ENCODE measurements at regions not wholly inside any gene's neighbourhood (a gene's known extent, or its start where the extent isn't known, plus 50 kb on each side); places are given as distances from the start of the nearest gene placed in this dataset.

GRCh38 chr12:128121424-128121823, 145.5 kb upstream of the TMEM132C start:
- DNase-seq (ENCODE audit: low read depth in 4 of 4, low spot score in 2 of 4): no peak

GRCh38 chr12:128123096-128123495, 143.9 kb upstream of the TMEM132C start:
- no peak for DNase-seq (ENCODE audit: low read depth in 4 of 4, low spot score in 2 of 4)

GRCh38 chr12:128131955-128132354, 135.0 kb upstream of the TMEM132C start:
- DNase-seq (ENCODE audit: low read depth in 4 of 4, low spot score in 2 of 4): no peak

GRCh38 chr12:128133321-128134073, 133.5 kb upstream of the TMEM132C start:
- DNase-seq (ENCODE audit: low read depth in 4 of 4, low spot score in 2 of 4): no peak

- DNase-seq (ENCODE audit: low read depth in 4 of 4, low spot score in 2 of 4): no peak
Observed at GRCh38 chr12:128137140-128137539, 129.8 kb upstream of the TMEM132C start.

GRCh38 chr12:128138125-128138524, 128.8 kb upstream of the TMEM132C start:
- no peak for DNase-seq (ENCODE audit: low read depth in 4 of 4, low spot score in 2 of 4)

GRCh38 chr12:128140551-128140950, 126.4 kb upstream of the TMEM132C start:
- DNase-seq (ENCODE audit: low read depth in 4 of 4, low spot score in 2 of 4): no peak

GRCh38 chr12:128150961-128151360, 116.0 kb upstream of the TMEM132C start:
- DNase-seq (ENCODE audit: low read depth in 4 of 4, low spot score in 2 of 4): no peak

- DNase-seq (ENCODE audit: low read depth in 4 of 4, low spot score in 2 of 4): no peak
Observed at GRCh38 chr12:128155571-128155970, 111.4 kb upstream of the TMEM132C start.

GRCh38 chr12:128163086-128163485, 103.9 kb upstream of the TMEM132C start:
- DNase-seq (ENCODE audit: low read depth in 4 of 4, low spot score in 2 of 4): no peak

- DNase-seq (ENCODE audit: low read depth in 4 of 4, low spot score in 2 of 4): no peak
Observed at GRCh38 chr12:128164533-128164932, 102.4 kb upstream of the TMEM132C start.

GRCh38 chr12:128165387-128165786, 101.6 kb upstream of the TMEM132C start:
- no peak for DNase-seq (ENCODE audit: low read depth in 4 of 4, low spot score in 2 of 4)

GRCh38 chr12:128168273-128168672, 98.7 kb upstream of the TMEM132C start:
- no peak for DNase-seq (ENCODE audit: low read depth in 4 of 4, low spot score in 2 of 4)

- no peak for DNase-seq (ENCODE audit: low read depth in 4 of 4, low spot score in 2 of 4)
Observed at GRCh38 chr12:128170181-128170580, 96.8 kb upstream of the TMEM132C start.

- DNase-seq (ENCODE audit: low read depth in 4 of 4, low spot score in 2 of 4): no peak
Observed at GRCh38 chr12:128178565-128178964, 88.4 kb upstream of the TMEM132C start.

- no peak for DNase-seq (ENCODE audit: low read depth in 4 of 4, low spot score in 2 of 4)
Observed at GRCh38 chr12:128178966-128179365, 88.0 kb upstream of the TMEM132C start.

GRCh38 chr12:128180166-128180565, 86.8 kb upstream of the TMEM132C start:
- no peak for DNase-seq (ENCODE audit: low read depth in 4 of 4, low spot score in 2 of 4)

GRCh38 chr12:128190052-128190451, 76.9 kb upstream of the TMEM132C start:
- no peak for DNase-seq (ENCODE audit: low read depth in 4 of 4, low spot score in 2 of 4)

GRCh38 chr12:128190614-128191013, 76.4 kb upstream of the TMEM132C start:
- DNase-seq (ENCODE audit: low read depth in 4 of 4, low spot score in 2 of 4): no peak

- DNase-seq (ENCODE audit: low read depth in 4 of 4, low spot score in 2 of 4): no peak
Observed at GRCh38 chr12:128191380-128191779, 75.6 kb upstream of the TMEM132C start.

- DNase-seq (ENCODE audit: low read depth in 4 of 4, low spot score in 2 of 4): peak; percentile 20 to 52 (median 28)
Observed at GRCh38 chr12:128204711-128205110, 62.3 kb upstream of the TMEM132C start.

- no peak for DNase-seq (ENCODE audit: low read depth in 4 of 4, low spot score in 2 of 4)
Observed at GRCh38 chr12:128205145-128205544, 61.8 kb upstream of the TMEM132C start.

GRCh38 chr12:128205758-128206157, 61.2 kb upstream of the TMEM132C start:
- no peak for DNase-seq (ENCODE audit: low read depth in 4 of 4, low spot score in 2 of 4)

Data from left renal cortex interstitium (tissue), 4 donors.